NOMO-1 (cell line): ENCODE measurements at regions not wholly inside any gene's neighbourhood (a gene's known extent, or its start where the extent isn't known, plus 50 kb on each side); places are given as distances from the start of the nearest gene placed in this dataset.
"Not testable (repeated sequence)": the region's sequence is repeated elsewhere in the genome, so short reads cannot be mapped to it uniquely, and the experiment has no call there.

Experiments
- DNase-seq, 2 experiments: peaks; one replicate each; lab custom pipeline; 2025; ENCODE audit not compliant: unreplicated experiment in 2 of 2; lab: John Stamatoyannopoulos, UW

DNA sequence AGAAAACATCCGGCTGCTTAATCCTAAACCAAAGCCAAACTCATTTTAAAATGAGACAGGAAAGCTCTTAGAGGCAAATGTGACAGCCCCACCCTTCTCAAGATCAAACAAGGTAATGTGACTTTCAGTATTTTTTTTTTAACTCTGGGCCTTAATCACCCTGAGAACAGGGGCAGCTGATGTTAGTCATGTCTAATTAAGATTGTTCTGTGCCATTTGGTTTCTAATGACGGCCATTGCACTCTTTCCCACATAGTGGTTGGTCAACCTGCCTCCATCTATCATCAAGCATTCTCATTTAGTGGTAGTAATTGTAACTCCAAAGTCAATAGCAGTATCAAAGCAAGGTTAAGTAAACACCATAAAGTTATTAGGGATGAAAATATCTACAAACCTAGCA is 191.6 kb upstream of the EXOC2 start:
- DNase-seq = no peak

DNA sequence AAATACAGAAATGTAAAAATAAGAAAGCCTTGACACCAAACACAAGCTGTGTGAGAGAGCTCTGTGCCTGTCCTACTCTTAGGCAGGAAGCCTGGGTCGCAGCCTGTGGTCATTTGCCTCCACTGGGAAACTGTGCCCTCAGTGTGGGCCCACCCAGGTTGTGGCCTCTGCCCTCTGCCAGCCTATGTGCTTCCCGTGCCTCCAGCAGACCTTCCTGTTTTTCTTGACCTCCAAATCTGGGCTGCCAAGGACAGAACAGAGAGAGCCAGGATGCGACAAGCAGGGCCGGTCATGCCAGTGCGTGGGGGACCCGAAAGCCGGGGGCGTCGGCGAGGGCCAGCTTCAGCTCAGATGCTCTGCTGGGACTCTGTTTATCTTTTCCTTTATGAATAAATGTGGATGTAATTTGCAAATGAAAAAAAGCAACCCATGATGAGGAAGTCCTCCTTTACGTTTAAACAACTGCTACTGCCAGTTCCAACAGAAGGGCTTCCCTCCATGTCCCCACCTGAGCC is 189.2 kb upstream of the EXOC2 start:
- DNase-seq = no peak

DNA sequence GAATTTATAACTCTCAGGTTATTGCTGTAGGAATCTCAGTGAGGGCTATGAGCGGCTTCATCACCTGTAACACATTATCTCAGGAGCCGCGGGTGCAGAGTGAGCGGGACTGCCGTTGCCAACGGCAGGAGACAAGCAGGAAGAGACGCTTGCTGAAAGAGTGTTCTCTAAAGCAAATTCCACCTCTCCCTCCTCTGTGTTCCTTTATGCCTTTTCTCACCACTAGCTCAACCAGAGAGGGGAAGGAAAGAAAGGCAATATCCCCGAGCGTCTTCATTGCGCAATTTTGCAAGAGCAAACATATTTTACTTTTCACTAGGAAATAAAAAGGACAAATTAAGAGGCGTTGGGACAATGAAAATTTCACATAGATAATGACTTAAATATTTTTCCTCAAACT is 185.2 kb upstream of the EXOC2 start:
- DNase-seq = peak; percentile 14 to 23

DNA sequence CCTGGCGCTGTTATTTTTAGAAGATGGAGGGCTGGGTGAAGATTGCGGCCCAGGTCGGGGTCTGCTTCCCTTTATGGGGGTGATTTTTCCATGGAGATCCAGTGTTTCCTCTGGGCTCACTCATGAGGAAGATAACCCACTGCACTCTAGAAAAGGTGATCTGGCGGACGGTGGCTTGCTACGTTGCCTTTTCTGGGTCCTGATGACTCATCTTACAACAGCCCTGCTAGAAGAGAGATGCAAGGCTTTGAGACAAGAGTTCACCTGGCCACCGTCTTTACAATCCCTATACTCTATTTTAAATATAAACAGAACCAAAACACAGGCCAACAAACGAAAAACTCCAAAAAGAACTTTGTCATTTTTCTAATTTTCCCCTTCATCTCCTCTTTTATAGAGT is 182.1 kb upstream of the EXOC2 start:
- no peak for DNase-seq

DNA sequence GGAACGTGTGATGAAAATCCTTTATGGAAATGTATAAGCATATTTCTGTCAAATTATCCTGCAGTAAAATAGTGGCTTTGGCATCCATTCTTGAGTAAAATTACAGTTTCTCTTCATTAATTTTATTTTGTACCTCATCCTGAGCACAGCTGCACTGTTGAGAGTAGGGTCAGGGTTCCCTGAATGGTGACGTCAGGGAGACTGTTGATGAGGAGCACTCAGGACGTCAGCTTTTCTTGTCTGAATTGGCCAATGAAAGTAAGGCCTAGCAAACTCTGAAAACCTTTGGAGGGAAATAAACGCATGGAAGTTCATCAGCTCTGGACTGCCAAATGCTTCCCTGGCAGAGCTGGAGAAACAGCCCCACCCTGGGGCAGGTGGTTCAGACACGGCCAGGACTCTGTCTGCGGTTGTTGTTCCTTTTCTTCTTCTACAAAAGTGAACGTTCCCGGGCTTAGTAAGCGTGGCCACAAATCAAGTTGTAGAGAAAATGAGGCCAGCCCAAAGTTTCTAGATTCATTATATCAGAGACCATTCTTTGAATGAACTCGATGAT is 179.7 kb upstream of the EXOC2 start:
- DNase-seq = no peak

DNA sequence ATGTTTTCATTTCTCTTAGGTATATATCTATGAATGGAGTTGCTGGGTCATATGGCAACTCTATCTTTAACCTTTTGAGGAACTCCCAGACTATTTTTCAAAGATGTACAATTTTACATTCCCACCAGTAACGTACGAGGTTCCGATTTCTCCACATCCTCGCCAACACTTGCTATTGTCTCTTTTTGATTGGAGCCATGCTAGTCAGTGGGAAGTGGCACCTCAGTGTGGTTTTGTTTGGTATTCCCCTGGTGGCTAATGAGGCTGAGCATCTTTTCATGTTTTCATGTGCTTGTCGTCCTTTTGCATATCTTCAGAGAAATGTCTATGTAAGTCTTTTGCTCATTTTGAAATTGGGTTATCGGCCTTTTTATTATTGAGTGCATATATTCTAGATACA is 178.6 kb upstream of the EXOC2 start:
- DNase-seq = no peak

DNA sequence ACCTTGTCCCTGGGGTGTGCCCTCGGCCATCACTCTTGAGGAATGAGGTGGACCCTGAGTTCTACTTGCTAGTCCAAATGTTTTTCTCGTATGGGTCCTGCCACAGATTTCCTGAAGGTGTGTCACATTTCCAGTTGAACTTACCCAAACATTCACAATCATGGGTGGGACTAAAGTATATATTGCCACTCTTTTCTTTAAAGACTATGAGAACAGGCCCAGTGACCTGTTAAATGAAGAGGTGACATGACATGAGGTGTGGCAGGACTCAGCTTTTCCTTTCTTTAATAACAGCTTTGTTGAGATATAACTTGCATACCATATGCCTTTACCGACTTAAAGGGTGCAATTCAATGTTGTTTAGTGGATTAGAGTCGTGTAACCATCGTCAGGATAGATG is 177.2 kb upstream of the EXOC2 start:
- DNase-seq = no peak

DNA sequence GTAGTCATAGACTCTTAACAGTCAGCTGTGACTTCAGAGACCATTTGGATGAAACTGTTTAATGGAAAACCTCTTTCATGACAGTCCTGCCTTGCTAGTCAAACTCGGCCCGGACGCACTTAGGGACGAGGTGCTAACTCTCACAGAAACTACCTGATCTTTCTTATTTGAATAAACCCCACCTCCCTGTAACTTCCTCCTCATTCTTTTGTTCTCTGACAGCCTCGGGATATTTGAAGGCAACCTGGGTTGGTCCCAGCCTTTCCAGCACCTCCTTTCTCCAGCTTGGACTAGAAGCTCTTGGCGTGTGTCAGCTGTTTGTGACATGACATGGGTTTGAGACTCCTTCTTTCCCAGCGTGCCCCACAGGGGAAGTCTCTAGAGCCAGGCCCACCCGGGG is 175.3 kb upstream of the EXOC2 start:
- no peak for DNase-seq

DNA sequence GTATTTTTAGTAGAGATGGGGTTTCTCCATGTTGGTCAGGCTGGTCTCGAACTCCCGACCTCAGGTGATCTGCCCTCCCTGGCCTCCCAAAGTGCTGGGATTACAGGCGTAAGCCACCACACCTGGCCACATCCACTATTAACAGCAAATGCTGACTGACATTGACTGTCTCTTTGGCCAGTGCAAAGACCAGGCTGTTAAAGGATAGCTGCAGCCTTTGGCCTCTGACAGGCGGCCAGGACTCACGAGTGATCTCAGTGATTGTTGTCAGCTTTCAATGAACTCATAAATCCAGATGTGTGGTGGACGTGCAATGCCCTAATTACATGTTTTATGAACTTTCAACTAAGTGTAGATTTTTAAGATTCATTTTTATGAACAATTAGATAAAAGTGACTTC is 174.4 kb upstream of the EXOC2 start:
- no peak for DNase-seq

DNA sequence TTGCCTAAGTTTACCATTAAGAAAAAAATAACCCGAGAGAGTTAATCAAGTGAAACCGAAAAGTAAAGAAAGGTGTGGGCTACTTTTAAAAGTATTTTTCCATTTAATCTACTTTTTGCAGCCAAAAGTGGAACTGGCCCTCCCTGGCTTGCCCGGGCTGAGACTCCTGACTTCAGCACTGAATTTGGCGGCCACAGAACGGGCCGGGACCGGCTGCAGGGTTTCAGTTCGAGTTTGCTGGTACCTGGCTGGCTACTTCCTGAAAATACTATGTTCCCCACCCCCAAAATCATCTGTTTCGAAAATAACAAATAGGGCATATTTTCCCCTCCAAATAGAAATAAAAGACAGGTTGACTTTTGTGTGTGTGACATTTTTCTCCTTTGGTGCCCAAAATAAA is 173.4 kb upstream of the EXOC2 start:
- no peak for DNase-seq

DNA sequence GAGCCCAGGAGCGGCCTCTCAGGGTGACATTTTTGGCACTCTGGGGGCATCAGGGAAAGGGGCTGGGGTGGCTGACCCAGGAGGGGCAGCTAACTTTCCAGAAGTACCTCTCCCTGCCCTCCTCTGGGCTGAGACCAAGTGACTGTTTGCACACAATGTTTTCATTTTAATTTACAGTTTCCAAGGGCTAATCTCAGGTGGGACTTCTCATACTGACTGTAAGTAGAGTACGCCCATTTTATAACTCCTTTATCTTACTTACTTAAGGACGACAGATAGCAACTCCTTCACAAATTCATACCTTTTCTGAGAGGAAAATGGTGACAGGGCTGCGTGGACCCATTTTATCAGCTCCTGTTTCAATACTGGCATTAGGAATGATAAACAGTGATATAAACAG is 172.9 kb upstream of the EXOC2 start:
- no peak for DNase-seq

DNA sequence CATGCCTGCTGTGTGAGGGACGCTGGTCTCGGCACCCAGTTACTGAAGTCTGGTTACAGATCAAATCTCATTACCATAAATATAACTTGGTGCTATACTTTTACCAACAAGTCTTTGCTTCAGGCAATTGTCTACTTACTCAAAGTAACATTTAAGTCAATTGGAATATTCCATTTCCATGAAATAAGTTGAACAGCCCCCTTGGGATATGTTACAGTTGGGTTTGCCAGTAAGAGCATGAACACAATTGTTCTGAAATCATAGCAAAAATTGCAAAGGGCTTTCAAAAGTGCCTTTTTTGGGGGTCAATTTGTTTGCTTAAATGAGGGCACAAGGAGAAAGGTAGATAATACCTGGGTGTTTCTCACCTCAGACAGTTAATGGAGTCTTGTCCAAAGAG is 170.9 kb upstream of the EXOC2 start:
- DNase-seq = no peak

DNA sequence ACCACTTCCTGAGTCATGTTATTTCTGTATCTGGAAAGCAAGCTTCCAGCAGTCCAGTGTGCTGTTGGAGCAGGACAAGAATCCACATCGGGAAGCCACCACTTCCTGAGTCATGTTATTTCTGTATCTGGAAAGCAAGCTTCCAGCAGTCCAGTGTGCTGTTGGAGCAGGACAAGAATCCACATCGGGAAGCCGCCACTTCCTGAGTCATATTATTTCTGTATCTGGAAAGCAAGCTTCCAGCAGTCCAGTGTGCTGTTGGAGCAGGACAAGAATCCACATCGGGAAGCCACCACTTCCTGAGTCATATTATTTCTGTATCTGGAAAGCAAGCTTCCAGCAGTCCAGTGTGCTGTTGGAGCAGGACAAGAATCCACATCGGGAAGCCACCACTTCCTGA is 170.2 kb upstream of the EXOC2 start:
- not testable (repeated sequence) for DNase-seq

DNA sequence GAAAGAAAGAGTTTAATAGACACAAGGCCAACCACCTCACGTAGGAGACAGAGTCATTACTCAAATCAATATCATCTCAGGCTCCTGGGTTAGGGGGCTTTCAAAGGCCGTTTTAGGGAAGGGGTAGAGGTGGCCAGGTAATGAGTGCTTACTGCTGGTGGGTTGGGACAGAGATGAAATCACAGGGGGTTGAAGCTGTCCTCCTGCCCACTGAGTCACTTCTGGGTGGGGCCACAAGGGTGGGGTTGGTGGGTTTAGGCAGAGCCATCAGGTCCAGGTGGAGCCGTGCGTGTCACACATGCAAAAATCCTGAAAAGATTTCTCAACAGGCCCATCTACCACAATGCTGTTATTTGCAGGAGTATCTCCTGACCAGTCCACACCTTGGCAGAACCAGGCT is 167.0 kb upstream of the EXOC2 start:
- no peak for DNase-seq

DNA sequence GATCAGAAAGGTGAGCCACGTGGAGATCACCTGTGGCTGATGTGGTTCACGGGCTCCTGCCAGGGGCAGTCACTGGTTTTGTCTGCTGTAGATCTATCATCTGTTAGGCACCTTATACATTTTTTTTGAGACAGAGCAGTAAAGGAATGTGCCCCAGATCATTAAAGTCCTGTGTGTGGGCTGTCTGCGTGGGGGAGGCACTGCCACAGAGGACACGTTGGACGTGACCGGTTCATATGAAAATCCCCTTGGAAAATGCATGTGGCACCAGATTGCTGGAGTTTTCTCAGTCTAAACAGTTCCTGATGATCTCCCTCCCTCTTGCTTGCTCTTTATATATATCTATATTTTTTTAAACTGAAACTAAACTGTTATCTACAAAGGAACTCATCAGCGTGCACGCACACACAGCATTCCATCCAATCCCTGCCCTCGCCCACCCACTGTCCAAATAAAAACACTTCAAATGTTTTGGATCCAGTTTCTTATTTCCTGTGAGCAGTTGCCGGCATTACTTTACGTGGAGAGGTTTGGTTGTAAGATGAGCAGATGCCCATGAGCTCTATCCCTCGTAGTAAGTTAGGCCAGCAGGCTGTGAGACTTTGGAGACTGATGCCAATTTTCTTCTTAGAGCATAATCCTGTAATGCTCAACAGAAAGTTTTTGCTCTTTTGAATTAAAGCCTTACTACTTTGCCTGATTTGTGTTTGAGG is 161.6 kb upstream of the EXOC2 start:
- DNase-seq = no peak

DNA sequence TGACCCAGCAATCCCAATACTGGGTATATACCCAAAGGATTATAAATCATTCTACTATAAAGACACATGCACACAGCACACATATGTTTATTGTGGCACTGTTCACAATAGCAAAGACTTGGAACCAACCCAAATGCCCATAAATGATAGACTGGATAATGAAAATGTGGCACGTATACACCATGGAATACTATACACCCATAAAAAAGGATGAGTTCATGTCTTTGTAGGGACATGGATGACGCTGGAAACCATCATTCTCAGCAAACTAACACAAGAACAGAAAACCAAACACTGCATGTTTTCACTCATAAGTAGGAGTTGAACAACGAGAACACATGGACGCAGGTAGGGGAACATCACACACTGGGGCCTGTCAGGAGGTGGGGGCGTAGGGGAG is 159.3 kb upstream of the EXOC2 start:
- DNase-seq = not testable (repeated sequence)

DNA sequence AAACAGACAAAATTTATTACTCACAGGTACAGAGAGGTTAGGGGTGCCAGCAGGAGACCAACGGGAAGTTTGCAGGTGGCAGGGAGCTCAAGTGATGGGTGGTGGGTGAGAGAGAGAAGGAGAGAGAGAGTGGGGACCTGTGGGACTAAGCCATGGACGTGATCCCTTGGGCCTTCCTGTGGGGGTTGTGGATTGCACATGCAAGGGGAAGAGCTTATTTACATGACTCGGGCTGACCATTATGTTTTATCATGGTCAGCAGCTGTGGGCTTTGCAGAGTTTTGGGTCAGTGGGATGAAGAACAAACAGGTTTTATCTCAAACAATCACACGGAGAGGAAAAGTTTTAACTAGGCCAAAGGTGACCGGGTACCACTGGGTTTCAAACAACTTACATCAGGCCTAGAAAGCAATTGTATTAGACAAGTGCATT is 156.2 kb upstream of the EXOC2 start:
- no peak for DNase-seq

DNA sequence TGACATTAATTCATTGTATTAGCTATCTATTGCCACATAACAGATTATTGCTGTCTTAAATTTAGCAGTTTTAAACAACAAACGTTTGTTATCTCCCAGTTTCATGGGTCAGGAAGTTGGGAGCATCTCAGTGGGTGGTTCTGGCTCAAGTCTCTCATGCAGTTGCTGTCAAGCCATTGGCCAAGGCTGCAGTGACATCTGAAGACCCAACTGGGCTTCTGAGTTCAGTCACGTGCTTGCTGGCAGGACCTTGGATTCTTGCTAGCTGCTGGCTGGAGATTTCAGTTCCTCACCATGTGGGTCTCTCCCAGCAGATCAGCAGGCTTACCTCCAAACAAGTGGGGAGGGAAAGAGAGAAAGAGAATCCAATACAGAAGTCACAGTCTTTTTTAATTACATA is 152.6 kb upstream of the EXOC2 start:
- no peak for DNase-seq

DNA sequence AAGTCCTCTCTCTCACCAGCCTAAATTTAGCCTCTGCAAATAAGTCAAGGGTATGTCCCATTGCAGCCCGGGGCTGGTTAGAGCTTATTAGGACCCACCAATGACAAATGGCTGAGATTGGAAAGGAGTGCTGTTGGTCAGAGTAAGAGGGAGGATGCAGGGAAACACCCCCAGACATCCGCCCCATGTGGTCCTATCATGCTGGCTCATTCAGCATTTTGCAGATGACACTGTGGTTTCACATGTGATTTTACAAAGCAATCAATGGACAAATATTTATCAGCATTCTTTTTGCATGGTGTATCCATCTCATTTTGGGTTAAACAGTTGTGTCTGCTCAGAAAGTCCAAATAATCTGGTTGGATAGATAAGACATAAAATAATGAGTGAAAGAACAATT is 152.2 kb upstream of the EXOC2 start:
- DNase-seq = no peak

DNA sequence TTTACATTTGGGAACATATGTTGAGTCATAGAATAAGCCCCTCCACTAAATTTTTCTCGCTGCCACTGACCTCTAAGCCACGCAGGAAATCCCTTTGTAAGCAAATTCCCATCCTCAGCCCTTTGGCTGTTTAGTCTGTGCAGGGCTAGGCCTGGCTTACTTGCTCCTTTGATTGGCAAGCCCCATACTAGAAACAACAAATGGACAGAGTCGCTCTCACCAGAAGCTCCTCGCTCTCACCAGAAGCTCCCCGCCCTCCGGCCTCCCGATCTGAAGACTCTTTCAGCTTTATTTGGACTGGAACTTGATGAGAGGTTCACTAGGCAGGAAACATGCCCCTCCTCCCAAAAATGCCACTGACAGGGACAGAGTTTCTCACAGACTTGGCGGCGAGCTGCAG is 149.2 kb upstream of the EXOC2 start:
- DNase-seq = no peak

DNA sequence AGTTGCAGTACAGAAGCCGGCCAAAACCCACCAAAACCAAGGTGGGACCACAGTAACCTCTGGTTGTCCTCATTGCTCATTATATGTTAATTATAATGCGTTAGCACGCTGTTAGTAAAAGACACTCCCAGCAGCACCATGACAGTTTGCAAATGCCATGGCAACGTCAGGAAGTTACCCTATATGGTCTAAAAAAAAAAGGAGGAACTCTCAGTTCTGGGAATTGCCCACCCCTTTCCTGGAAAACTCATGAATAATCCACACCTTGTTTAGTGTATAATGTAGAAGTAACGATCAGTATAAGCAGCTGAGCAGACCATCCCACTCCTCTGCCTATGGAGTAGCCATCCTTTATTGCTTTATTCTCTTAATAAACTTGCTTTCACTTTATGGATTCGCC is 148.6 kb upstream of the EXOC2 start:
- DNase-seq = no peak

DNA sequence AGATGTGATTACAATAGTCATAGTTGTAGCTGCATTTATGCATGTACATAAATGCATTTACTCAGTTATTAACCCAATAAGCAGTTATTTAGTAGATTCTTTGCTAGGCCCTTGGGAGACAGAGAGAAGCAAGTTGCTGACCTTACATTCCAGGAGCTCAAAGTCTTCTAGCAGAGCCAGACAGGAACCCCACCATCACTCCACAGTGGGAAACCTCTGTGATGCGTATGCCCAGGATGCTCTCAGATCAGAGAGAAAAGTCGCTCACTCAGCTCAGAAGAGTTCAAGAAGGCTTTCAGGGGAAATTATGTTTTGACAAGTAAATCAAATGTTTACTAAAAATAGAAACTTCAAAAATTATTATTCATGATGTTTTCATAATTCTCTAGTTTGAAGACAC is 146.3 kb upstream of the EXOC2 start:
- DNase-seq = no peak

DNA sequence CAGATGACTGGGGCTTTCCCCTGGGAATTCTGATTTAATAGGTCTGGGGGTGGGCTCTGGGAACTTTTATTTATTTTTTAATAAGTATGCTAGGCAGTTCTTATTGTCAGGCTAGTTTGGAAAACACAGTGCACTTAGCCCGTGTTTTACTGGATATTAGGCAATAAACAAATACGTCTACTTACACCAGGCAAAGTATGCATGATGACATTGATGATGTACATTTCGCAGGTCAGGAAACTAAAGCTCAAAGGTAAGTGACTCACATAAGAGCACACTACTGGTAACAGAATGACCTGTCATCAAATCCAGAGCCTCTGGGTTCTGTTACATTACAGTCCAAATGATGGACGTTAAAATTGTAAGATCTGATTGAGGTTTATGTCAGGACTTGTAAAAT is 144.4 kb upstream of the EXOC2 start:
- DNase-seq = no peak
